Right ventricle myocardium inferior (tissue), 1 donor: ENCODE measurements at regions not wholly inside any gene's neighbourhood (a gene's known extent, or its start where the extent isn't known, plus 50 kb on each side); places are given as distances from the start of the nearest gene placed in this dataset.
A peak's percentile ranks its signal among the peaks of the same experiment; 100 is the strongest.

Source experiments
- ATAC-seq: fragments of 200-7000 bp; cut with Tn5 transposase; one replicate; pipeline ENCODE4 v1.9.1; 2020; ENCODE audit warnings: mild to moderate bottlenecking, moderate library complexity
- DNase-seq: peaks from one replicate; pipeline ENCODE4 v3.0.0; 2021; ENCODE audit errors: missing footprints
- intact Hi-C: fragments of 100-400 bp; cut with DNase I; formaldehyde crosslinking; loops from one replicate; pipeline ENCODE4 v1.11.0; 2022
- donor health status: DM: no; HTN: yes; CAD: no; lungs with severe emphysema.

GRCh38 chr15:70266412-70267121 is 168.8 kb upstream of the TLE3 start:
- ATAC-seq (peak; percentile 59), DNase-seq (peak; percentile 91)
- intact Hi-C loops = loop anchor here (5.0 kb wide), 1 partner anchor 169 kb away; the partner anchor contains the start of gene TLE3

GRCh38 chr15:70265986-70266385 is 168.3 kb upstream of the TLE3 start:
- ATAC-seq (no peak), DNase-seq (no peak)
- intact Hi-C loops = loop anchor here (5.0 kb wide), 1 partner anchor 169 kb away; the partner anchor contains the start of gene TLE3

DNA sequence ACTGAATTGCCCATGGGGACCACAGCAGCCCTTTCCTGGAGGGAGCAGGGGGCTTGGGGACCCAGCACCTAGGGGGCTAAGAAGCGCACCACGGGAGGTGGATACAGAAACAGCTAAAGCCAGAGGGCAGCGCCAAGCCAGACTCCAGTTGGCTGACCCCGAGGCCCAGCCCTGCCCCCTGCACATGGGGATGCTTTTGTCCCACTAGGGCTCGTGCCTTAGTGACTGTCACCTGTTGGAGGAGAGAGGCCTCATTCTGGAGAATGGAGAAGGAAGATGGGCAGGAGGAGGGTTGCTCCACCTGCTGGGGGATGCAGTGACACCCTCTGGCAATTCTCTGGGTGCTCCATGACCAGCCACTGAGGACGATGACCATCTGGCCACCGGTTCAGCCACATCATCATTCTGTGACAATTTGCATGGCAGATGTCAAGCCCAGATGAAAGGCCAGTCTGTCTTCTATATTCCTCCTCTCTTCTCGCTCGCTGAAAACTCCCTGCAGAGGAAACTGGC is 167.8 kb upstream of the TLE3 start:
- ATAC-seq (no peak), DNase-seq (no peak)
- intact Hi-C loops = loop anchor here (5.0 kb wide), 1 partner anchor 168 kb away; the partner anchor contains the start of gene TLE3

GRCh38 chr15:70264738-70265465 is 167.2 kb upstream of the TLE3 start:
- ATAC-seq (no peak), DNase-seq (no peak)
- intact Hi-C loops = loop anchor here (5.0 kb wide), 1 partner anchor 168 kb away; the partner anchor contains the start of gene TLE3

DNA sequence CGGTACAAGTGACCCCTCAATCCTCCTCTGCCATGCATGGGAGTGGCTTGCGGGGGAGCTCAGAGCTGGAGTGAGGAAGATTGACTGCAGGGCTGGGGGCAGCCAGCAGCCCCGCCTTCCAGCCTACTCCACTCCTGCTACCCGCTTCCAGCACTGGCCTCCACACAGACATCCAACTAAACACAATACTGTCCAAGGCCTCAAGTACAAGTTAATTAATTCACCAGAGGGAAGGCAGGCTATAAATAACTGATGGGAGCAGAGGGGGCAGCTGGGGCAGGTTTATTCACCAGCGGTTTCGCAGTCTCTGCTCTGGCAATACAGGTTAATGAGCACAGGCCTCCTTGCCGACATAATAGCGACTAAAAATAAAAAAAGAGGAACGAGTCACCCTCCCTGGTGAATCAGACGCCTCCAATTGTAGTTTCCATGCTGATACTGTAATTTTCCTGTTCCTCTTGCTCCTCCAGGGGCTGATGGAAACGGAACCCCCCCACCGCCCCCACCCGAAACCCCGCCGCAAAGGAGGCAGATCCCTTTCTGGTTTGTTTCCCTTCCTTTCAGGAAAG is 166.4 kb upstream of the TLE3 start:
- ATAC-seq = peak; percentile 26
- no peak for DNase-seq
- intact Hi-C loops = no loop called here

GRCh38 chr15:70262591-70263274 is 165.0 kb upstream of the TLE3 start:
- ATAC-seq (no peak), DNase-seq (no peak)
- intact Hi-C loops = no loop called here

GRCh38 chr15:70262171-70262570 is 164.5 kb upstream of the TLE3 start:
- ATAC-seq = no peak
- intact Hi-C loops = no loop called here
- DNase-seq = no peak

GRCh38 chr15:70261083-70261482 is 163.4 kb upstream of the TLE3 start:
- intact Hi-C loops = no loop called here
- ATAC-seq (no peak), DNase-seq (no peak)

DNA sequence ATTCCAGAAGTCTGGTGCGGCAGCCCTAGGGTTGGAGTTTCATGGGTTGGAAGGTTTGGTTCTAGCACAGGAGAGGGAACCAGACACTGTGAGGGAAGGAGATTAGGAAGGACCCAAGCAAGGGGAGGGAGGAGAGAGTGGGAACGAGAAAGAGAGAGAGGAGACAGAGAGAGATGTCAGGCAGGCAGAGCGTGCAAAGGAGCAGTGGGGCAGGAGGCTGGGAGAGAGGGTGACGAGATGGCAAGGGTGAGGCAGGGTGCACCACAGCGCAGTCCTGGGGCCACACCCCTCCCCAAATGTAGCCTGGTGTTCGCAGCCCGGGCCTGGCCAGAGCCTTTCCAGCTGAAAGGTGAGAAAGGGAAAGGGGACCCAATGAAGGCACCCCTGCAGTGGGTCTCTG is 162.9 kb upstream of the TLE3 start:
- no peak for DNase-seq
- ATAC-seq = no peak
- intact Hi-C loops = no loop called here

DNA sequence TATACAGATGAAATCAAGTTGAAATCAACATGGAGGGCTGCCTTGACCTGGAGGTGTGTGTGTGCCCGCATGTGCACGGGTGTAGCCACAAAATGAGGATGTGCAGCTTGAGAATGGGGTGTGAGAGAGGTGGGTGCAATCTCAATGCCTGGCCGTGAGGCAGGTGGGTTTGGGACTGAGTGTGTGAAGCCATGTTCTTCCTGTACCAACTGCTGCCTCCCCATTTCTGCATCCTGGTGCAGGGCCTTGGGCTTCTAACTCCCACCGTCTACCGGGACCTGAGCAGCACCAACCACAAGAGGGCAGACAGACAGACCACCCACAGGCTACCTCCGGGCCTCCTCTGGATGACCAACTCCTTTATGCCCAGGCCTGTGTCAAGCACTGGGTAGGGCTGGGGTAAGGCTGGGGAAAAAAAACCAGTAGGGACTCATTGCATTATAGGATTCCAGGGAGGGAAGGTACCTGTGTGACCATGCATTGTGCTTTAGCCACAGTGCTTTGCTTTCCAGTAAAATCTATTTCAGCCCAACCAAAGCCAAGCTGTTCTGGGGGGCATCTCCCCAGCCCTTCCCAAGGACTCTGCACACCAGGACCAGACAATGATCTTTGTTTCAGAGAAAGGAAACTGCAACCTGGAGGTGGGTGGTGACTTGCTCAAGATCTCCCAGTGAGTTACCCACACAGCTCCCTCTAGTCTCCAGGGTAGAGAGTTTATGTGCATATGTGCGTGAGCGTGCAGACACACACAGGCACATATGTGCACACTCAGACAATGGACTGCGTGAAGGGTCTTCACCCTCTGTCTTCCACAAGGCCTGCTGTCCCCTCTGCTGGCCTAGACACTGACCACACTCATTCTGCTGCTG is 162.2 kb upstream of the TLE3 start:
- intact Hi-C loops = no loop called here
- ATAC-seq (no peak), DNase-seq (no peak)

- intact Hi-C loops = no loop called here
- ATAC-seq = peak; percentile 59
- DNase-seq = peak; percentile 87
Measured at GRCh38 chr15:70259028-70259424, 161.3 kb upstream of the TLE3 start.

DNA sequence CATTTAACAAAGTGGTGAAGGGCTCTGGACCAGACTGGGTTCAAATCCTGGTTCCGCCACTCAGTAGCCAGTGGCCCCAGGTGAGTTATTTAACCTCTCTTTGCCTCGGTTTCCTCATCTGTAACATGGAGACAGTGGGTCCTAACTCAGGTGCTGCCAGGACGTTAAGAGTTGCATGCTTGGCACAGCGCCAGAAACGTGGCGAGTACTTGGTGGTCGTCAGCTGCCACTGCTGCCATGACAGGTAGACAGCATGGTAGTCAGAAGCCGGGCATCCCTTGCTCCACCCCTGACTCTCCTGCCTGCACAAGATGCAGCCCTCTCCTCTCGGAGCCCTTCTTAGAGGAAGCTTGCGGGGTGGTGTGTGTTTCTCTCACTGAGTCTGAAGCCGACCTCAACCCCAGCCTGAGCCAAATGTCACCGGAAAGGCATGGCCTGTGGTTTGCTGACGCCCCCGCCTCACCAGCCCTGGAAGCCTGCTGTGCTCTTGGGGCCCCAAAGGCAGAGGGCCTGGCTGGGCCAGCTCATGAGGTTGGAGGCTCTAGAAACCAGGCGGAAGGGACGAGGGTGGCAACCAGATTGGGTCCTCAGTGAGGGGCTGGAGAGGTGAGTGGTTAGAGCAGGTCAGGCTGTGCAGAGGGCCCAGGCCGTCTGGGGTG is 160.8 kb upstream of the TLE3 start:
- intact Hi-C loops = no loop called here
- peak; percentile 37 for ATAC-seq
- DNase-seq = no peak

DNA sequence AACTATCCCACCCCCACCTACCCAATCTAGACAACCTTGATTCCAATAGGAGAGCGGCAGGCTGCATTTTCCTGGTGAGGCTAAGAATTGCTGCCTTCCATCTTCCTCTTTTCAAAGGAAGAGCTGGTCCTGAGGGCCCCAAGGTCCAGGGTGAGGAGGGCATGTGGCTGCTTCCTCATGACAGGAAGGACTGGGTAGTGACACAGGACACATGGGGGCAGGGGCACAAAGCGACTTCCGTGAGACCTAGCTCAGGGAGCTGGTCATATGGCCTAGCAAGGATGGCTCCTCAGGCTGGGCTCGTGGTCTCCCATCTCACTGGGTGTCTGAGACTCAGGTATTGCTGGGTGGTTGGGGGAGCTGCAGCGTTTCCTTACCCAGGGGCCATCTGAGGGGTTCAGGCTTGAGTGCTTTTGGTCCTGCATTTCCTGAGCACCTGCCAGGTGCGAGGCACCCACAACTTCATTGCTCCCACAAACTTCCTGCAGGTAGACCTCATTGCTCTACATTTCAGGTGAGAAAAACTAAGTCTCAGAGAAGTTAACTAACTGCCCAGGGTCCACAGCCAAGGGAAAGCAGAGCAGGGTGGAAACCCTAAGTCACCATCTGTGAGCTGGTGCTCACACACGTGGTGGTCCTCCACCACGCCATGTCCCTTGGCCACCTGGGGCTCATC is 160.0 kb upstream of the TLE3 start:
- ATAC-seq (no peak), DNase-seq (no peak)
- intact Hi-C loops = no loop called here

GRCh38 chr15:70257047-70257446 is 159.3 kb upstream of the TLE3 start:
- DNase-seq = no peak
- ATAC-seq = no peak
- intact Hi-C loops = no loop called here

GRCh38 chr15:70254311-70254869 is 156.7 kb upstream of the TLE3 start:
- ATAC-seq = no peak
- no peak for DNase-seq
- intact Hi-C loops = no loop called here

DNA sequence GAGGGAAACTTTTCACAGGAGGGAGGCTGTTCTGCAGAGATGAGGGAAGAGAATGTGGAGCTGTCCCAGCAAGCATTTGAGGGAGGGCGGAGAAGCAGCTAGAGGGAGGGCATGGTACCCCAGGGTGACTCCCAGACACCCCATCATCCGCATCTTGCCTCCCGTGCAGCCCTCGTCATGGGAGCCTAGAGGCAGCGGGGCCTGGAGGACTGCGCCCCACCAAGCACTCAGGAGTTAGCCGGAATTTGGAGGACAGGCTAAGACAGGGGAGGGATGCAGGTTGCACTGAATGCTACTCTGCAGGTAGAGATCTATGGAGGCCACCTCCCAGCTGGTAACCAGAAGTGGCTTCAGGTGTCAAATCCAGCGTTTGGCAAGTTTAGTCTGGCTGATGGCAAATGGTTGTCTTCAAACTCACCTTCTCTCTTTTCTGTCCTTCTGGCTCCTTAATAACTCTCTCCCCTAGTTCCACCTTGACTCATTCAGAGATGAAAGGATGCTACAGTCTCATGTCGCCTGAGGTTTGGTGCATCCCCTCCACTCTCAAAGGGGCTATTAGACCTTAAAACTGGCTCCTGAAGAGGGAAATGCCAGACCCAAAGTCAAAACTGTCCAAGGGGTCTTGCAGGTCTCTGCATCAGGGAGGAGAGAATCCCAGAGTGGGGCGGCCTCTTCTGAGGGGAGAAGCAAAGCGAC is 155.9 kb upstream of the TLE3 start:
- intact Hi-C loops = no loop called here

More for the DNA sequence above, 155.9 kb upstream of the TLE3 start:
- no peak for ATAC-seq
- DNase-seq = no peak
